Panc1 (cell line): ENCODE measurements at regions not wholly inside any gene's neighbourhood (a gene's known extent, or its start where the extent isn't known, plus 50 kb on each side); places are given as distances from the start of the nearest gene placed in this dataset.

Experiments
- ATAC-seq: fragments of 200-7000 bp; cut with Tn5 transposase; 2 replicates; pipeline ENCODE4 v1.9.1; 2020; ENCODE audit warnings: mild to moderate bottlenecking, moderate library complexity
- BruUV-seq: library from RNA; stranded (reverse); fragments of 400-500 nt; replicated peaks from 2 replicates; lab custom pipeline; 2021; lab: Mats Ljungman, UMichigan
- CTCF ChIA-PET: fragments of 300-600 bp; sonication (Branson Sonifier 250); formaldehyde crosslinking; loops from one replicate; lab custom pipeline; 2022; ENCODE audit warnings: antibody characterized with exemption; lab: Charles Lee
- POLR2A ChIA-PET: fragments of 300-600 bp; sonication (Branson Sonifier 250); formaldehyde crosslinking; loops from one replicate; lab custom pipeline; 2022; ENCODE audit warnings: antibody characterized with exemption; lab: Charles Lee
- DNase-seq: peaks from one replicate; pipeline ENCODE4 v3.0.0-alpha.2; 2010; ENCODE audit warnings: low read depth, low spot score
- H3K27ac ChIP-seq: 2 replicates; pipeline ENCODE4 v1.5.1; 2011; ENCODE audit warnings: mild to moderate bottlenecking, low read length, inconsistent platforms
- H3K27me3 ChIP-seq: fragments of 200-500 bp; sonication (Bioruptor generic); 2 replicates; pipeline ENCODE4 v1.6.0; 2014; ENCODE audit warnings: low read length, inconsistent platforms; ENCODE audit not compliant: control insufficient read depth, insufficient read depth
- H3K36me3 ChIP-seq: fragments of 200-500 bp; sonication (Bioruptor generic); 2 replicates; pipeline ENCODE4 v1.5.1; 2014; ENCODE audit warnings: inconsistent platforms, mild to moderate bottlenecking, low read length, moderate library complexity; ENCODE audit not compliant: control insufficient read depth, insufficient read depth
- H3K4me1 ChIP-seq: 2 replicates; pipeline ENCODE4 v1.5.1; 2011; ENCODE audit warnings: inconsistent platforms, mild to moderate bottlenecking, low read length, moderate library complexity; ENCODE audit not compliant: control insufficient read depth, insufficient read depth
- H3K4me3 ChIP-seq, 2 experiments: 2 replicates each; pipeline ENCODE4 v1.5.1; 2011 to 2012; ENCODE audit warnings: low read depth in 2 of 2, low read length in 2 of 2, mild to moderate bottlenecking in 2 of 2, inconsistent platforms in 1 of 2, moderate library complexity in 1 of 2
- H3K9me3 ChIP-seq: fragments of 200-500 bp; sonication (Bioruptor generic); 2 replicates; pipeline ENCODE4 v1.5.1; 2014; ENCODE audit warnings: low read depth, mild to moderate bottlenecking, inconsistent platforms, low read length, moderate library complexity; ENCODE audit not compliant: control insufficient read depth, insufficient read depth
- POLR2AphosphoS5 ChIP-seq: IDR thresholded peaks from 2 replicates; pipeline ENCODE4 v1.6.1; 2012; ENCODE audit warnings: mild to moderate bottlenecking, low read depth, low read length, moderate library complexity
- REST ChIP-seq, 2 experiments: IDR thresholded peaks; 2 replicates each; pipeline ENCODE4 v1.6.1; 2011 to 2012; ENCODE audit warnings: low read depth in 2 of 2, control low read depth in 1 of 2, low read length in 1 of 2, mild to moderate bottlenecking in 1 of 2, moderate library complexity in 1 of 2; ENCODE audit not compliant: insufficient read depth in 1 of 2
- SIN3A ChIP-seq: IDR thresholded peaks from 2 replicates; pipeline ENCODE4 v1.6.1; 2012; ENCODE audit warnings: low read depth, mild to moderate bottlenecking, low read length, moderate library complexity, borderline replicate concordance; ENCODE audit not compliant: insufficient read depth
- TCF7L2 ChIP-seq: IDR thresholded peaks from 2 replicates; pipeline ENCODE4 v1.6.1; 2011; ENCODE audit warnings: mild to moderate bottlenecking, low read depth, low read length, inconsistent platforms
- in situ Hi-C: cut with HindIII; loops from 2 replicates; pipeline ENCODE4 v1.10.0; 2016; ENCODE audit warnings: low sequenced_read_pairs, low pct_unique_long_range_greater_than_20kb
- intact Hi-C: fragments of 100-400 bp; cut with micrococcal nuclease; formaldehyde crosslinking; loops from one replicate; pipeline ENCODE4 v1.10.0; 2022; ENCODE audit not compliant: unreplicated experiment
- TF ChIP-seq, protein P1 (sequence below): fragments of 450-650 bp; IDR thresholded peaks from 2 replicates; pipeline ENCODE4 v1.5.1; 2017; ENCODE audit warnings: mild to moderate bottlenecking

GRCh38 chr16:86852135-86852534 is 273.8 kb downstream of the FOXL1 start:
- H3K36me3 ChIP-seq, result no peaks in the 10 kb centered on the region
- no peak overlapping the region for H3K27ac ChIP-seq
- no peak overlapping the region for H3K4me3 ChIP-seq
- H3K9me3 ChIP-seq, result no peaks in the 10 kb centered on the region
- DNase-seq (no peak), ATAC-seq (no peak)
- in situ Hi-C loops, result no loop called here
- H3K4me1 ChIP-seq, result no peaks in the 10 kb centered on the region
- CTCF ChIA-PET, result no interaction called here
- POLR2A ChIA-PET, result no interaction called here
- no TSS peak for BruUV-seq
- no peaks in the 10 kb centered on the region for H3K27me3 ChIP-seq
- TF ChIP-seq, protein P1, sequence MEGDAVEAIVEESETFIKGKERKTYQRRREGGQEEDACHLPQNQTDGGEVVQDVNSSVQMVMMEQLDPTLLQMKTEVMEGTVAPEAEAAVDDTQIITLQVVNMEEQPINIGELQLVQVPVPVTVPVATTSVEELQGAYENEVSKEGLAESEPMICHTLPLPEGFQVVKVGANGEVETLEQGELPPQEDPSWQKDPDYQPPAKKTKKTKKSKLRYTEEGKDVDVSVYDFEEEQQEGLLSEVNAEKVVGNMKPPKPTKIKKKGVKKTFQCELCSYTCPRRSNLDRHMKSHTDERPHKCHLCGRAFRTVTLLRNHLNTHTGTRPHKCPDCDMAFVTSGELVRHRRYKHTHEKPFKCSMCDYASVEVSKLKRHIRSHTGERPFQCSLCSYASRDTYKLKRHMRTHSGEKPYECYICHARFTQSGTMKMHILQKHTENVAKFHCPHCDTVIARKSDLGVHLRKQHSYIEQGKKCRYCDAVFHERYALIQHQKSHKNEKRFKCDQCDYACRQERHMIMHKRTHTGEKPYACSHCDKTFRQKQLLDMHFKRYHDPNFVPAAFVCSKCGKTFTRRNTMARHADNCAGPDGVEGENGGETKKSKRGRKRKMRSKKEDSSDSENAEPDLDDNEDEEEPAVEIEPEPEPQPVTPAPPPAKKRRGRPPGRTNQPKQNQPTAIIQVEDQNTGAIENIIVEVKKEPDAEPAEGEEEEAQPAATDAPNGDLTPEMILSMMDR, result no peak
- TF ChIP-seq SIN3A (no peak), POLR2AphosphoS5 (no peak), TCF7L2 (no peak), REST (IDR thresholded peaks at IDR 0.05; ENCODE audit: insufficient read depth in 1 of 2, low read depth in 2 of 2, low read length in 1 of 2) (no peak)
- intact Hi-C loops, result no loop called here

DNA sequence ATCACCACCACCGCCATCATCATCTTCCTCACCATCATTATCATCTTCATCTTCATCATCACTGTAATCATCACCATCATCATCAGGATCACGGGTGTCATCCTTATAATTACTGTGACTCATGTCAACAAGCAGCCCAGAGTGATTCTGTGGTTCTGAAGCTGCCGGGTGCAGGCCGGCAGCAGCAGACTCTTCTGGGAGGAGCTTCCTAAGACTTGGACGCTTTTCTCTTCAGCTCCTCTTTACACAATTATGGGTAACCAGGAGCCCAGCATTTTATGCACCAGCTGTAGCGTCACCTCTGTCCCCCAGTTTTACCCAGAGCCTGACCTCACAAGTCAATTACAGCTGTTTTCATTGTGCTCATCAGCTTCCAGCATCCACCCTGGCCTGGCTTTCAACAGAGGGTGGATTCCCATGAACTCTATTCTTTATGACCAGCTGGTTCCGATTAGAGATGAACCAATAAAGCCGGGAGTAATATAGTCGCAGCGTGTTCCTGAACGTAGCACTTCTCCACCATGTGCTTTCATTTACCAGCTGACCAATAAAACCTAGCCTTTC is 275.8 kb downstream of the FOXL1 start:
- no peak for DNase-seq
- CTCF ChIA-PET, result no interaction called here
- in situ Hi-C loops, result no loop called here

More for the DNA sequence above, 275.8 kb downstream of the FOXL1 start:
- Histone ChIP-seq H3K36me3 (no peaks in the 10 kb centered on the region), H3K4me3 (no peak overlapping the region), H3K27ac (no peak overlapping the region), H3K9me3 (no peaks in the 10 kb centered on the region), H3K27me3 (no peaks in the 10 kb centered on the region), H3K4me1 (no peaks in the 10 kb centered on the region)
- intact Hi-C loops, result no loop called here
- no peak for TF ChIP-seq TCF7L2
- TF ChIP-seq POLR2AphosphoS5, result no peak
- no peak for TF ChIP-seq SIN3A
- TF ChIP-seq, protein P1, result no peak
- TF ChIP-seq REST (IDR thresholded peaks at IDR 0.05; ENCODE audit: insufficient read depth in 1 of 2, low read depth in 2 of 2, low read length in 1 of 2), result no peak
- no TSS peak for BruUV-seq
- POLR2A ChIA-PET, result no interaction called here
- no peak for ATAC-seq
